ENCODE measurements at regions not wholly inside any gene's neighbourhood (a gene's known extent, or its start where the extent isn't known, plus 50 kb on each side); places are given as distances from the start of the nearest gene placed in this dataset.
"Not testable (repeated sequence)": the region's sequence is repeated elsewhere in the genome, so short reads cannot be mapped to it uniquely, and the experiment has no call there.

DNA sequence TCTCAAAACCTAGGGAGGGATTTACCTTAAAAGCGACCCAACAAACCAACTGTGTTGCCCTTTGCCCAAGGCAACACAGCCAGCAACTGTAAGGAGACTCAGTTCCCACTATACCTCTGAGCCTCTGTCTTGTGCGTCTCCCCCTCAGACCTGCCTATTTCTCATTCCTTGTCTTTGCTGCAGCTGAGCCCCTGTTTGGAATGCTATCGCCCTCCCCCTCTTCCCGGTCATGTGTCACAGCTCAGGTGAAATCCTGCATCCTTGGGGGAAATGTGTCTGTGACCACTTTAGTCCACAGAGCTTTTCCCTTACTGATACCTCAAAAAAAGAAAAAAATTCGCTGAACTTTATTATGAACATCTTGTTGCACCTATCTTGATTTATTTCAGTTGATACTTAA is 52.0 kb upstream of the LRIG1 start:
- no peak for DNase-seq

DNA sequence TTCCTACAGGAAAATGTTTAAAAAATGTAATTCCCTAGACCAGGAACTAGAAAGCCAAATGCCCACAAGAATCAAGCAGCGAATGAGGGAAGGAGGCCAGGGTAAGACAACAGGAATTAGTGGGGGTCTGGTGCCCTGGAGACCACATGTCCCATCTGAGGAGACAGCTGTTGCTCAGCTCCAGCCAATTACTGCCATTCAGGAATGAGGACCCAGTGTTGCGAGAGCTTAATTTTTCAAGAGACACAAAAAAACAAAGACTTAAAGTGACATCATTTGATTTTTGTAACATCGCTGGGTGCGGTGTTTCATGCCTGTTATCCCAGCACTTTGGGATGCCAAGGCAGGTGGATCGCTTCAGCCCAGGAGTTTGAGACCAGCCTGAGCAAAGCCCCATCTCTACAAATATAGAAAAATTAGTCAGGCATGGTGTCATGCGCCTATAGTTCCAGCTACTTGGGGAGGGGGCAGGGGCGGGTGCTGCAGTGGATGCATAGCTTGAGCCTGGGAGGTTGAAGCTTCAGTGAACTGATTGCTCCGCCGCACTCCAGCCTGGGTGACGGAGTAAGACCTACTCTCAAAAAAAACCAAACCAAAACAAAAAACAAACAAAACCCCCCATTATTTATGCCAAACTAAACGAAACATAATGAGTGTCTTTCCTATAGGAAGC is 52.8 kb upstream of the LRIG1 start:
- DNase-seq: no peak

DNA sequence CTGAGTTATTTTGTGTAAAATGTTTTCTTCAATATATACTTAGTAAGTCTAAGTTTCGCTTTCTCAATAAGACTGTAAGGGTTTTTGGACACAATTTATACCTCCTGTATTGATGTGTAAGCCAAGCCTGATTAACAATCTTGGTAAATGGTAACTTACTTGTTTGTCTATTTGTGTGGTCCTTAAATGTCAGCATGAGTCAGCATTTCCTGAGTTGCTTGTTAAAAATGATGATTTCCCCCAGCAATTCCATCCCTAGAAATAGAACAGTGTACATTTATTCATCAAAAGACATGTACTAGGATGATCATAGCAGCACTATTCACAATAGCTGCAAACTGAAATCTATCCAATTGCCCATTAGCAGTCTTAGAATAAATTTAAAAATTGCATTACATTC is 53.4 kb upstream of the LRIG1 start:
- DNase-seq: peak in 1 of 3 donors; percentile 18

DNA sequence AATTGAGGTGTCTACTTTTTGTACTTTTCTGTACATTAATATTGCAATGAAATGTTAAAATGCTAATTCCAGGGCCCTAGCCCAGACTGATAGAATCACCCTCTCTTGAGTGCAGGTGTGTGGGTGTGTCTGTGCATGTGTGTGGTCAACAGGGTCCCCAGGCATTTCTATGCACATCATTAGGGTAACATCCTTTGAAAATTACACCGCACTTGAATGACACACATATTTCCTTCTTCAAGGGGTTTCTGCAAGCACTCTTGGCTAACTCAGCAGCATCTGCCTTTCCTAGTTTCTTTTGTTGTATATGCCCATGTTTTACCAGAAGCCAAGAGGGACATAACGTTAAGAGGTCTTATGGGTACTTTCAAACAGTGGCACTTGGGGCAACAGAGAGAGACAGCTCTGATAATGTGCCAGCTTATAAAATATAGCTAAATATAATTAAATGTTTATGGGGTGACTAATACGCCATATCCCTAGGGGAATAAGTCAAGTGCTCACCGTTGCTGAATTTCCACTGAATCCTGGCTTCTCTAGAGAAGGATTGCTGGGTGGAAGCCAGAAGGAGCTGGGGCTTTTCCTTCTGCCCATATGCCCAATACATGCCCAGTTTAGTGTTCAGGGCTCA is 54.5 kb upstream of the LRIG1 start:
- DNase-seq: no peak

DNA sequence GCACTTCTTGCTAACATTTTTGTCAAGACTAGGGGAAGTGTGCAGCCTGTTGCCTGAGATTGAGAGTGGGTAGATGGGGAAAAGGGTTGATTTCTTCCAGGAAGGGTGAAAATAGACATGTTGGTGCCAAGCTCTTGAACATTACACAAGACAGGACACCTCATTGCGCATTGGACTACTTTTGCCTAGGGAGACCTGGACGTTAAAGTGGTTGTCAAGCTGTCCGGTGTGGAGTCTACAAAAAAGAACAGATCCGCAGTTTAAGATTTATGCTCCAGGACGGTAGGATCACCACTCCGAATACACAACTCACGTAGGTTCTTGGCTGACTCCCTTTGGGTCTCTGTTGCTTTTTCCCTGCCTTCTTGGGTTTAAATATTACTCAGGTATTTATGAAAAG is 56.3 kb upstream of the LRIG1 start:
- no peak for DNase-seq

DNA sequence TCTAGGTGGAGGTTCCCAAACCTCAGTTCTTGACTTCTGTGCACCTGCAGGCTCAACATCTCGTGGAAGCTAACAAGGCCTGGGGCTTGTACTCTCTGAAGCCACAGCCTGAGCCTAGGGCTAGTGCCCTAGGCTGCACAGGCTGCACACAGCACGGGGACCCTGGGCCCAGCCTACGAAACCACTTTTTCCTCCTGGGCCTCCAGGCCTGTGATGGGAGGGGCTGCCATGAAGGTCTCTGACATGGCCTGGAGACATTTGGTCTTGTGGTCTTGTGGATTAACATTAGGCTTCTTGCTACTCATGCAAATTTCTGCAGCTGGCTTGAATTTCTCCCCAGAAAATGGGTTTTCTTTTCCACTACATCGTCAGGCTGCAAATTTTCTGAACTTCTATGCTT is 59.1 kb upstream of the LRIG1 start:
- DNase-seq: not testable (repeated sequence)

DNA sequence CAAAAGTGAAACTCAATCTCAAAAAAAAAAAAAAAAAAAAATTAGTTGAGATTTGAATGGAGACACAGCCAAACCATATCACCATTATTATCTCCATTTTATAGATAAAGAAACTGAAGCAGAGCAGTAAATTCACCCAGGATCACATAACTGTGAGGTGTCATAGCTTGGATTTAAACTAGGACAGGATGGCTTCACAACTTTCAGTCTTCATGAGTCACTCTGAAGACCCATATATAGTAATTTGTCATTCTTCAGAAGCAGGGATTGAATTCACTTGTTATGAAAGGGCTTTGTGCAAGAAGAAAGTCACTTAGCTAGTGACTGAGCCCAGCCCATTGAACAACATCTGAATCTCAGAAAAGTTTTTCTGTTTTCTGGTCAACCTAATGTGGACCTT is 60.5 kb upstream of the LRIG1 start:
- DNase-seq: peak in 2 of 3 donors; percentile 4 to 19

DNA sequence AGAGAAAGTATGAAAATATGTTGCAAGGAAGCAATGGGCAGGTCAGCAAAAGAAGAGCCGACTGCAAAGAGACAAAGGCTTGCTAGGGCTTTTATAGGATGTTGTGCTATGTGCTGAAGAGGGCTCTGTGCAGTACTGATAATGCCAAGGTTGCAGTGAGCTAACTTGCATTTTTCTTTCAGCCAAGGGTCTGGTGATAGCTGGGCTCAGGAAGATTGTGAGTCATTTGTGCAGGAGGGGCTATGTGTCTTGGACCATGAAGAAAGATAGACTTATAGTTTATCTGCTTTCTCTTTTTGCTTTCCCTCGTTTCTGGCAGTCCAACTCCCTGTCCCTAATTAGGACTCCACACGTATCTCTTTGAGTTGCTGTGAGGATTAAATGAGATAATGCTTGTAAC is 64.5 kb upstream of the LRIG1 start:
- DNase-seq: no peak

DNA sequence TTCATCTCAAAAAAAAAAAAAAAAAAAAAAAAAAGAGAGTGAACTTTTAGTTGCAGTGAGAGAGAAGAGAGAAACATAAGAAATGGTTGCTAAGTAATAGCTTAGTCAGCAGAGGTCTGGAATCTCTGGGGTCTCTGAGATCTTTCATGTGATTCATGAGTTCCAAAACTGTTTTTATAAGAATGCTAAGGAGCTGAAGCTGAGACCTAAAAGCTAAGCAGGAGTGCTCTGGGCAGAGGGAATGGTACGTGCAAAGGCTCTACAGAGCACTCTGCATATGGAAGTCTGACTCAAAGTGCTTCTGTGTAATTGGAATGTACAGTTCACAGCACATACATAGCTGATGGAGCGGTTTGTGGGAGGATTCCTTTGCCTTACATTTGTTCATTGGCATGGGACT is 66.3 kb upstream of the LRIG1 start:
- no peak for DNase-seq

DNA sequence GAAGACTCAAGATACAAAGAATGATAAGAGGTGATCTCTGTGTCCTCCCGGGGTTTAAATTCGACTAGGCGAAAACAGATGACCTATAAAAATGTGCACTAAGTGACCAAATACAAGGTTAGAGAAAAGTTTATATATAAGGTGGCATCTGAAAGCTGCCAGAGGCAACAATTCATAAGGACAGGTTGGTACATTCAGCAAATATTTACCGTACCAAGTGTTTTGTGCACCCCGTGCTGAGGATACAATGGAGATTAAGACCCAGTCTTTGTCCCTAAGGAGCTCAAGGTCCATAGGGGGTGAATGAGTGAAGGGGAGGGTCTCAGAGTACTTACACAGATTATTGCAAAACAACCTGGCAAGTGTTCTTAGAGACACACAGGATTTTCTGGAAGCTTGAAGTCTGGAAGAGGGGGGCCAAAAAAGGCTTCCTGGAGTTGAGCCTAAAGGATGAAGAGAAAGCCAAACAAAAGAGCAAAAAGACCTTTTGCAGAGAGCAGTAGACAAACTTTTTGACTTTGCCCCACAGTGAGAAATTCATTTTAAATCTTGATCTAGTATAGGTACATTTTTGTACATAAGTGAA is 71.4 kb upstream of the LRIG1 start:
- no peak for DNase-seq

DNA sequence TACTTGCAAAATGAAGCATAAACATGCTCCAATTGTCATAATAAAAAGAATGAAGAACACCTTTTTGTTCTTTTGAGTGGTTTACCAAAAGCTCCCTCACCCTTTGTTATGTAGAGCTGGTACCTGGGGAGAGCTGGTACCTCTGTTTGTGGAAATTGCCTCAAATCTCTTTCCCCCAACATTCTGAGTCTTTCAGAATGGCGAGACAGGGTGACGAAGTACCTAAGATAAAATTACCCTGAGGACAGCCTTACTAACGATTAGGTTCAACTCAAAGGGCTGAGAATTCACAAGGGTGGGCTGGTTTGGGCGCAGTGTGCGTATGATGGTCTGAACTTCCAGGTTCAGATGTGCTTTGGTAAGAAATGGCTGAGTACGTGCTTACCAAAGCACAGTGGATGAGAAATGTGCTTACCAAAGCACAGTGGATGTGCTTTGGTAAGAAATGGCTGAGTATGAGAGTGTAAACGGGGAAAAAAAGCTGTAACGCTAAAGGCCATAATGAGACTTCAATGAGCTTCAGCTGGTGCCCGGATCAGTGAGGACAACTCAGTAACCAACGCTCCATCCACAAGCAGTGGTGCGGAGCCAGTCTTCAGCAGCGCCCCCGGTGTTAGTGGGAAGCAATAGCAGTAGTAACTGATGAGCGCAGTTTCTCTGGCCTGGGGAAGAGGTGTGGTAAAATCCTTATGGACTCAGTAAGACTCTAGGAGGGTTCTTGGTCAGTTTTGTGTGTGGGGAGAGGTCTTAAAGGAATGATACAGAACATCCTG is 72.3 kb upstream of the LRIG1 start:
- DNase-seq: peak in 1 of 3 donors; percentile 13

DNA sequence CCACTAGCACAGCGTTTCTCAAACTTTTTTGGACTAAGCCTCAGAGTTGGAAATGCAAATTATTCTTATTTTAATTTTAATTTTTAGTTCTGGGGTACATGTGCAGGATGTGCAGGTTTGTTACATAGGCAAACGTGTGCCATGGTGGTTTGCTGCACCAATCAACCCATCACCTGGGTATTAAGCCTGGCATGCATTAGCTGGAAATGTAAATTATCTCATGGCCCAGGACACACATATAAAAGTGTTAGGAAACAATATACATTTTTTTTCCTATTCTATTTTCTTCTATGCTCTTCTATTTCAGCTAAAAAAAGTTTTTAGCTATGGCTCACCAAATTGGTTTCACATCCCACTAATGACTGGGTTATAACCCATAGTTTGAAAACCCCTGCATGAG is 73.3 kb upstream of the LRIG1 start:
- no peak for DNase-seq

DNA sequence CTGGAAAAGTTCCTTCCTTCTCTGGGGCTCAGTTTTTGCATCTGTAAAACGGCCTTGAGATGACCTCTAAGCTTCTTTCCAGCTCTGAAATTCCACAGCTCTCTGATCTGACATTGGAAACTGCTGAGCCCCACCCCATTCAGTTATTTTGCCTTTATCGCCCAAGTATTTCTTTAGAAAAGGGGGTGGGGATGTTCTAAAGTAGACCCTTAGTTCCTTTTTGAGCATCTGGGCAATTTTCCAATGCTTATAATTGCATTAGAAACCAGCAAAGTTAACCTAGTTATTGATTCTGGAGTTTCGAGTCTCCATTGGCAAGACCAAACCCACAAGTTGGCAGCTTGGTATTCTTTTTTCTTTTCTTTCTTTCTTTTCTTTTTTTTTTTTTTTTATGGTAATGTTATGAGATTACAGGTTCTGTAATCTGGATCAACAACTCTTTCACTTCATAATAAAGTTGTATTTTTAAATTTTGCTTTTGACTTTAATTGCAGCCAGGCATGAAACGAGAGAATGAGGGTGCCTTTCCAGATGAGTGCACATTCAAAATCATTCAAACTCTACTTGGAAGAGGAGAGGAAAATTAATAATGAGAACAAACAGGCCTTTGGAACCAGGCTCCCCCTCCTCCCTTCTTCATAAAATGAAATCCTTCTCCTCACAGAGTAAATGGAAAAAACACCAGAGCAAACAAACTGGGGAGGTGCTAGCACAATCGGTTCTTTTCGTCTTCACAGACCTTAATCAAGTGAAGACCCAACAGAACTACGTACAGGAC is 76.8 kb upstream of the LRIG1 start:
- DNase-seq: no peak

DNA sequence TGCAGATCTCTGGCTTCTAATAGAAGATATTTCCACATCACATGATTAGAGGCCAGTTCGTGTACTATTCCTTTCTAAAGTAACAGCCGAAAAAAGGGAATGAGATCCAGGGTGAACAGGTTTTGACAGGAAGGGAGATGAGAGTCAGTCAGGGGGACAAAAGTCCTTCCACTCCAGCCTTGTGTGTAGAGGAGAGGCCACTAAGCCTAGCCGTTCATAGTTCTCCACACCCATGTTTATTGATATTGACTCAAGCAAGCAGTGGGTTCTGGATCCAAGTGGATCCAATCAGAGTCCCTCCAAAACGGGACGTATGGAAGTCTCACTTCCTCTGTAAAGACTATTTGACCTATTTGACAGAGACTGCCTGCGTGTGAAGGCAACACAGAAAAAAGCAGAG is 80.4 kb upstream of the LRIG1 start:
- DNase-seq: no peak

DNA sequence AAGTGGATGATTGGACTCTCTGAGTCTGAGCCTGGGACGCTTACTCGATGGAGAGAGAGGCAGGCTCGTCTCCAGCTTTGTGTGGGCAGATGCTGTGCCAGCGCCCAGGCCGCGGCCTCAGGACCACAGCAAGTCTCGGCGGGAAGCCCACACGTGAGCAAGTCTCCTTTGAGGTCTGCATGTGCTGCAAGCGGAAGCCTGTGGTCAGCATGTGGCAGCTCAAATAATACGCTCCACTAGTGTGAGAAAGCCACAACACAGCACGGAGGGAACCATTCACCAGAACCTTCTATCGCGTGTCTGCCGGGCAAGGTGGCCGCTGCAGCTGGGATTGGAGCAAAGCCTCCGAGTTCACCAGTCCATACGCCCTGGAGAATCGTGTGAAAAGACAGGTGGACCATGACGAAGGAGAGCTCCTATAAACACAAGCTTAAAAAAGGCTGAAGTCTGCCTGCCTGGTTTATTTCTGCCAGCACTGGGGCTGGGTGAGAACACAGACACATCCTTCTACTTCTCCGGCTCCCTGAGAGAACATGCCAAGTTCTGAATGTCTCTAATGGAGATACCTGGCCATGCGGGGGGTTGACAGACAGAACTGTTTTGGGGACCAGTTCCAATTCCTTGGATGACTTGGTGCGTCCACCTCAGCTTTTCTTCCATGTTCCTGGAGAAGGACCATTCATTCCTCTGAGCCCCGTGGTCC is 82.0 kb upstream of the LRIG1 start:
- DNase-seq: peak in 1 of 3 donors; percentile 16

DNA sequence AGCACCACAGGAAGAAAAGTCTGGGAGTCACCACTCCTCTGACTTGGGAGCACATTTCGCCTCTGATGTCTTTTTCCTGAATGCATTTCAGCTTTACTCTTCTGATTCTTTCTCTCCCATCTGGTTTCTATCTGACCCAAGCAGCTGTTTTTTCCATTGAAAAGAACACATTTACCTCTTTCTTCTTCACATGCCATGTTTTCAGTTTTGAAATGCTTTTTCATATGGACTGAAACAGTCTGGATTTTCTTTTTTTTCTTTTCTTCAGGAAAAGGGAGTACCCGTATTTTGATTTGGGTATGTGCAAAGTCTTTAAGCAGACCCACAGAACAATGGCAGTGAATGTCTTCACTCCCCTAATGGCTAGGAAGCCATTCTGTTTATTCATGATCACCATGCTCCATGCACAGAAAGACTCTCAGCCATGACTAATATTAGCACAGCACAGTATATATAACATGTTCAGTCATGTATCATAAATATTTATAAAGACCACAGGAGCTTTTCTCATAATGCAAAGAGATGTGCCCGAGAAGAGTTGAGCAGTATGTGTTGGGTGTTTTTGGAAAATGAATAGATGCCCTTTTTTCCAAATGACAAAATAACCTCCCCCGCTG is 82.7 kb upstream of the LRIG1 start:
- DNase-seq: no peak

DNA sequence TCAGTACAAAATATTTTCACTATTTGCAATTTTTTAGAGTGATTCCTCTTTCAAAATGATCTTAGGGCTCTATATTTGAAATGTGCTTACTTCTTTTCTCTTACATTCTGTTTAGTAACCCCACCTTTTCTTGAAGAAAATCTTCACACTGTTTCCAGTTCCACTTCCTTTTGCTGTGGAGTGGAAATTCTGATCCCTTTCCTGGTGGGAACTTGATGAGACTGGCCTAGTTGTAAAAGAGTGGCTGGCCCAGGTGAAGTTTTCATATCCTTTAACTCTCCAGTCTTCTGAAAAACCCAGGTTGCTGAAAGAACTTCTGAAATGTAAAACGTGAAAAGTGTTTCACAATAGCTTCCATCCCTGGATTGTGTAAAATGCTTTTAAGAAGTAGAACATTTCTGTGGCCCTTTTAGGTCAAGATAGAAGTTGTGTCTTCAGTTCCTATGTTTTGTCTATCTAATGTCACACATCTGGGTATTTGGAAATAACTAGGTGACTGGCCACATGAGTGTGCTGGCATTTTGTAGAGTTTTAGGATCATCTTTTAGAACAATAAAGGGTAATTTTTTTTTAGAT is 84.8 kb upstream of the LRIG1 start:
- DNase-seq: no peak

DNA sequence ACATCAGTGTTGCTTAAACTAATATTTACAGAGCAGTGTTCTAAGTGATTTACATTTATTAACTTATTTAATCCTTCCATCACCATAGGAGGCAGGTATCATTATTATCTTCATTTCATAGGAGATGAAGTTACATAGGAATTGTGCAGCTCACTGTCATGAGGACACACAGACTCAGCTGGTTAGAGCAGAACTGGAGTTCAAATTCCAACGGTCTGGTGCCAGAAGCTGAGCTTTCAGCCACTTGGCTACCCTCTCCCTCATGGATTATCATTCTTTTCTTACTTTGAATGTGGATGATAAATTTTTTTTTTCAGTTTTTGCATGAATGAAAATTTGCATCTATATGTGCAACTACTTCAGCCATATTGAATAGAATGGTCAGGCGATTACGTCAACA is 86.0 kb upstream of the LRIG1 start:
- DNase-seq: no peak

DNA sequence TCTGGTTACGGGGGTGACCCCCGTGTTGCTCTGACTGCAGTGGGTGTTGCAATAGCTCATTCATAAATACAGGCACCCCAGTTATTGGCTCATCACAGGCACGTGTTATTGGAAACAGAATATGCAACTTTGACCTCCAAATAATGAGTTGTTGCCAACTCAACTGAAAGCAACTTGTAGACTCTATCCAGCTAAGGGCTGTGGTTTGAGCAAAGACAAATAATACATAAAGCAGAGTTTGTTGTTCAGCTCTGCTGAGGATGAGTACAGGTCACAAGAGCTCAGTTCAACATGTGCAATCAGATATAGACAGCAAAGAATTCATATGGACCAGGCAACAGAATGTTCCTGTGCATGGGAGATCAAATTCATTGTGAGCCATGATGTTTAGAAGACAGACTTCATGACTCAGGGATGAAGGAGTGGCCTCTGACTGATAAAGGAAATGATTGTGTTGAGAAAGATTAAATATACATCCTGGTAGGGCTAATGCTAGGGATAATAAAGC is 87.6 kb upstream of the LRIG1 start:
- no peak for DNase-seq

DNA sequence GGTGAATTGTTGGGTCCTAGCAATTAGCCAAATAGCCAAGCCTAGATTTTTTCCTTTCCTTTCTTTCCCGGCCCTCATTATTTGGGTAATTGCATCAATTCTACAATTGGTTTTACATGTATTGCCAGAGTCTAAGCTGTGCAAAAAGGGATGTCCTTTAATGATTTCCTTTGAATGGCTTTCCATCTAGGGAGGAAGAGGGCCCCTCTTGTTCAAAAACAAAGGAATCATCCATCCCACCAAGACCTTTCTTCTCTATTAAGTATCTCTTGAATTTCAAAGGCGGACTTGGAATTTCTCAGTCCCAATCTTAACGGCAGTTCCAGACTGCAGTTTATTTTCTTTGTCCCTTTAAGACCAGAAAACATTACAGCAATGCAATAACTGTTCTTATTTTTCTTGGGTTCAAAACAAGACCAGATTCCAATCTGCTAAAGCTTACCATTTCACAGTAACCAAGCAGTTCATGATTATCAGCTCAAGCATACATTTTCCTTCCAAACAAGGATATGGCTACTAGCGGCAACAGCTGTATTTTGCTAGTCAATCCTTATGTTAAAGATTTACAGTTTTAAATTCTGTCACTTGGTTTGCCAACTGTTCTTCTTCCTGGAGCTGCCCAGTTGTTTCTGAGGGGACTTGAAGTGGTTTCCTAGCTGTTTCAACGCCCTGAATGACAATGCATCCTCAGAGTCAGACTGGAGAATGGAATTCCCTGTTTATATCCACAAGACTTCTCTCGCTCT is 91.4 kb upstream of the LRIG1 start:
- DNase-seq: no peak
